Ascending aorta (tissue), 2 donors: ENCODE measurements at regions not wholly inside any gene's neighbourhood (a gene's known extent, or its start where the extent isn't known, plus 50 kb on each side); places are given as distances from the start of the nearest gene placed in this dataset.
"Not testable (repeated sequence)": the region's sequence is repeated elsewhere in the genome, so short reads cannot be mapped to it uniquely, and the experiment has no call there.

Source experiments
- DNase-seq, 2 donors: peaks; one replicate each; pipeline ENCODE4 v3.0.0-alpha.2; 2019; ENCODE audit warnings: low spot score in 2 of 2
- H3K27ac ChIP-seq, 2 donors: fragments of 200-600 bp; sonication (generic); one replicate each; pipeline ENCODE4 v1.5.1; 2016 to 2017; ENCODE audit warnings: mild to moderate bottlenecking in 1 of 2
- H3K27me3 ChIP-seq: fragments of 200-600 bp; sonication (generic); one replicate; pipeline ENCODE4 v1.5.1; 2017
- H3K36me3 ChIP-seq, 2 donors: fragments of 200-600 bp; sonication (generic); one replicate each; pipeline ENCODE4 v1.5.1; 2016
- H3K4me1 ChIP-seq, 2 donors: fragments of 200-600 bp; sonication (generic); one replicate each; pipeline ENCODE4 v1.5.1; 2016 to 2017; ENCODE audit warnings: mild to moderate bottlenecking in 1 of 2
- H3K4me3 ChIP-seq, 2 donors: fragments of 200-600 bp; sonication (generic); one replicate each; pipeline ENCODE4 v1.5.1; 2016 to 2017; ENCODE audit warnings: mild to moderate bottlenecking in 1 of 2
- H3K9me3 ChIP-seq, 2 donors: fragments of 200-600 bp; sonication (generic); one replicate each; pipeline ENCODE4 v1.5.1; 2016
- CTCF ChIP-seq, 3 experiments: fragments of 200-600 bp in 2 of 3; fragments of 450-650 bp in 1 of 3; sonication (generic) in 2 of 3; IDR thresholded peaks; one replicate each; pipeline ENCODE4 v1.5.1; 2016 to 2019; ENCODE audit warnings: antibody characterized with exemption in 3 of 3, mild to moderate bottlenecking in 1 of 3, moderate library complexity in 1 of 3
- intact Hi-C: fragments of 100-400 bp; cut with DNase I; formaldehyde crosslinking; loops from one replicate; pipeline ENCODE4 v1.15.1; 2023

GRCh38 chr5:8720506-8720905 lies 825.4 kb downstream of the SEMA5A start:
- Histone ChIP-seq H3K9me3 (no peaks in the 10 kb centered on the region), H3K4me3 (no peak overlapping the region), H3K4me1 (no peaks in the 10 kb centered on the region), H3K27ac (no peak overlapping the region), H3K27me3 (no peaks in the 10 kb centered on the region), H3K36me3 (no peaks in the 10 kb centered on the region)
- no peak for DNase-seq
- no peak for TF ChIP-seq CTCF (IDR thresholded peaks at IDR 0.05)
- intact Hi-C loops, result no loop called here

- H3K4me1 ChIP-seq, result no peaks in the 10 kb centered on the region
- H3K27me3 ChIP-seq, result no peaks in the 10 kb centered on the region
- intact Hi-C loops, result no loop called here
- H3K27ac ChIP-seq, result no peak overlapping the region
- no peak overlapping the region for H3K4me3 ChIP-seq
- H3K9me3 ChIP-seq, result no peaks in the 10 kb centered on the region
- no peak for DNase-seq
- H3K36me3 ChIP-seq, result no peaks in the 10 kb centered on the region
- TF ChIP-seq CTCF (IDR thresholded peaks at IDR 0.05), result no peak
Observed at GRCh38 chr5:8721536-8721935, 824.3 kb downstream of the SEMA5A start.

GRCh38 chr5:8726383-8727036 lies 819.4 kb downstream of the SEMA5A start:
- Histone ChIP-seq H3K4me1 (no peaks in the 10 kb centered on the region), H3K27me3 (no peaks in the 10 kb centered on the region), H3K9me3 (peaks cover 0 to 6% of the 10 kb centered on the region in 2 donors), H3K27ac (no peak overlapping the region), H3K36me3 (no peaks in the 10 kb centered on the region), H3K4me3 (no peak overlapping the region)
- intact Hi-C loops, result no loop called here
- TF ChIP-seq CTCF (IDR thresholded peaks at IDR 0.05), result no peak
- no peak for DNase-seq

GRCh38 chr5:8727396-8727795 lies 818.5 kb downstream of the SEMA5A start:
- Histone ChIP-seq H3K27me3 (no peaks in the 10 kb centered on the region), H3K4me1 (no peaks in the 10 kb centered on the region), H3K4me3 (no peak overlapping the region), H3K9me3 (peaks cover 0 to 7% of the 10 kb centered on the region in 2 donors), H3K36me3 (no peaks in the 10 kb centered on the region), H3K27ac (no peak overlapping the region)
- TF ChIP-seq CTCF (IDR thresholded peaks at IDR 0.05), result no peak
- DNase-seq, result no peak
- intact Hi-C loops, result no loop called here

- intact Hi-C loops, result no loop called here
- H3K27ac ChIP-seq, result no peak overlapping the region
- no peak for TF ChIP-seq CTCF (IDR thresholded peaks at IDR 0.05)
- H3K27me3 ChIP-seq, result no peaks in the 10 kb centered on the region
- DNase-seq, result no peak
- no peak overlapping the region for H3K4me3 ChIP-seq
- H3K9me3 ChIP-seq, result peaks cover 0 to 7% of the 10 kb centered on the region in 2 donors
- H3K4me1 ChIP-seq, result no peaks in the 10 kb centered on the region
- no peaks in the 10 kb centered on the region for H3K36me3 ChIP-seq
Observed at GRCh38 chr5:8729437-8729836, 816.4 kb downstream of the SEMA5A start.

GRCh38 chr5:8730194-8730593 lies 815.7 kb downstream of the SEMA5A start:
- Histone ChIP-seq H3K4me1 (no peaks in the 10 kb centered on the region), H3K9me3 (peaks cover 0 to 7% of the 10 kb centered on the region in 2 donors), H3K4me3 (no peak overlapping the region), H3K27ac (no peak overlapping the region), H3K36me3 (no peaks in the 10 kb centered on the region), H3K27me3 (no peaks in the 10 kb centered on the region)
- intact Hi-C loops, result no loop called here
- no peak for DNase-seq
- TF ChIP-seq CTCF (IDR thresholded peaks at IDR 0.05), result no peak

- H3K9me3 ChIP-seq, H3K27ac ChIP-seq, H3K4me1 ChIP-seq, intact Hi-C loops, DNase-seq, H3K4me3 ChIP-seq, H3K27me3 ChIP-seq, H3K36me3 ChIP-seq: not testable (repeated sequence)
Observed at GRCh38 chr5:8731110-8731509, 814.8 kb downstream of the SEMA5A start.
